SK-N-SH treated with all-trans-retinoic acid at 6 μM for 48 hours (cell line): ENCODE measurements at regions not wholly inside any gene's neighbourhood (a gene's known extent, or its start where the extent isn't known, plus 50 kb on each side); places are given as distances from the start of the nearest gene placed in this dataset.

Source experiments
- BACH2 ChIP-seq: fragments of 250-450 bp; sonication (Bioruptor Pico); IDR thresholded peaks from 2 replicates; pipeline ENCODE4 v1.9.0; 2021; ENCODE audit warnings: mild to moderate bottlenecking, borderline replicate concordance
- TF ChIP-seq, protein P1 (sequence below): fragments of 250-450 bp; sonication (Bioruptor Pico); IDR thresholded peaks from 2 replicates; pipeline ENCODE4 v1.8.0; 2020; ENCODE audit warnings: mild to moderate bottlenecking, moderate library complexity, borderline replicate concordance
- TF ChIP-seq, protein P2 (sequence below): fragments of 250-450 bp; sonication (Bioruptor Pico); IDR thresholded peaks from 2 replicates; pipeline ENCODE4 v1.5.1; 2021; ENCODE audit warnings: mild to moderate bottlenecking, moderate library complexity

DNA sequence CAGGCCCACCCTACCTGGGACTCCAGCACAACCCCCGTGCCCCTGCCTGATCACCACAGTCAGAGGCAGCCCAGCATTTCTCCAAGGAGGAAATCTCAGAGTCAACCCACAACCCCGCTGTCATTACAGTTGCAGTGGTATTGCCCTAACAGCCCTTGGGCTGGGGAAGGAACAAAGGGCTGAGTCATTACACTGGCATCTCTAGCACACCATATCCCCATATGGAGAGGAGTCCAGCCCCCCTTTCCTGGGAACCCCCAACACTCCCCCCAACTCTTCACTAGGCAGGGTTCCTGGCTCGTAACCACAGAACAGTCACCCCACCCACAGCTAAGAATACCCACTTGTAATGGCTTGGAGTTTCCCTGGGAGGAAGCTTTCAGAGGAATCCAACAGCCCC lies 149.4 kb upstream of the OGFRL1 start:
- TF ChIP-seq BACH2 (CRISPR knock-in tag): no peak
- TF ChIP-seq, protein P1, sequence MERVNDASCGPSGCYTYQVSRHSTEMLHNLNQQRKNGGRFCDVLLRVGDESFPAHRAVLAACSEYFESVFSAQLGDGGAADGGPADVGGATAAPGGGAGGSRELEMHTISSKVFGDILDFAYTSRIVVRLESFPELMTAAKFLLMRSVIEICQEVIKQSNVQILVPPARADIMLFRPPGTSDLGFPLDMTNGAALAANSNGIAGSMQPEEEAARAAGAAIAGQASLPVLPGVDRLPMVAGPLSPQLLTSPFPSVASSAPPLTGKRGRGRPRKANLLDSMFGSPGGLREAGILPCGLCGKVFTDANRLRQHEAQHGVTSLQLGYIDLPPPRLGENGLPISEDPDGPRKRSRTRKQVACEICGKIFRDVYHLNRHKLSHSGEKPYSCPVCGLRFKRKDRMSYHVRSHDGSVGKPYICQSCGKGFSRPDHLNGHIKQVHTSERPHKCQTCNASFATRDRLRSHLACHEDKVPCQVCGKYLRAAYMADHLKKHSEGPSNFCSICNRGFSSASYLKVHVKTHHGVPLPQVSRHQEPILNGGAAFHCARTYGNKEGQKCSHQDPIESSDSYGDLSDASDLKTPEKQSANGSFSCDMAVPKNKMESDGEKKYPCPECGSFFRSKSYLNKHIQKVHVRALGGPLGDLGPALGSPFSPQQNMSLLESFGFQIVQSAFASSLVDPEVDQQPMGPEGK (CRISPR knock-in tag): no peak
- TF ChIP-seq, protein P2, sequence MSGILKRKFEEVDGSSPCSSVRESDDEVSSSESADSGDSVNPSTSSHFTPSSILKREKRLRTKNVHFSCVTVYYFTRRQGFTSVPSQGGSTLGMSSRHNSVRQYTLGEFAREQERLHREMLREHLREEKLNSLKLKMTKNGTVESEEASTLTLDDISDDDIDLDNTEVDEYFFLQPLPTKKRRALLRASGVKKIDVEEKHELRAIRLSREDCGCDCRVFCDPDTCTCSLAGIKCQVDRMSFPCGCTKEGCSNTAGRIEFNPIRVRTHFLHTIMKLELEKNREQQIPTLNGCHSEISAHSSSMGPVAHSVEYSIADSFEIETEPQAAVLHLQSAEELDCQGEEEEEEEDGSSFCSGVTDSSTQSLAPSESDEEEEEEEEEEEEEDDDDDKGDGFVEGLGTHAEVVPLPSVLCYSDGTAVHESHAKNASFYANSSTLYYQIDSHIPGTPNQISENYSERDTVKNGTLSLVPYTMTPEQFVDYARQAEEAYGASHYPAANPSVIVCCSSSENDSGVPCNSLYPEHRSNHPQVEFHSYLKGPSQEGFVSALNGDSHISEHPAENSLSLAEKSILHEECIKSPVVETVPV (CRISPR knock-in tag): no peak
